HEK293 (cell line): ENCODE measurements at regions not wholly inside any gene's neighbourhood (a gene's known extent, or its start where the extent isn't known, plus 50 kb on each side); places are given as distances from the start of the nearest gene placed in this dataset.

Source experiments
- RBAK ChIP-seq: fragments of 450-650 bp; formaldehyde crosslinking; IDR thresholded peaks from 2 replicates; pipeline ENCODE4 v1.5.1; 2016; ENCODE audit warnings: missing biosample characterization, missing genetic modification characterization
- SP7 ChIP-seq: fragments of 450-650 bp; formaldehyde crosslinking; IDR thresholded peaks from 2 replicates; pipeline ENCODE4 v1.5.1; 2016; ENCODE audit warnings: missing biosample characterization, missing genetic modification characterization
- TCF7L2 ChIP-seq: IDR thresholded peaks from 2 replicates; pipeline ENCODE4 v1.6.1; 2011; ENCODE audit warnings: low read depth, mild to moderate bottlenecking, inconsistent platforms, low read length, moderate library complexity, borderline replicate concordance
- ZBTB8A ChIP-seq: fragments of 450-650 bp; formaldehyde crosslinking; IDR thresholded peaks from 2 replicates; pipeline ENCODE4 v1.5.1; 2016; ENCODE audit warnings: missing biosample characterization, missing genetic modification characterization
- ZFP3 ChIP-seq: fragments of 450-650 bp; formaldehyde crosslinking; IDR thresholded peaks from 2 replicates; pipeline ENCODE4 v1.5.1; 2016; ENCODE audit warnings: low read depth, missing biosample characterization, missing genetic modification characterization
- ZNF169 ChIP-seq: fragments of 450-650 bp; formaldehyde crosslinking; IDR thresholded peaks from 2 replicates; pipeline ENCODE4 v1.5.1; 2016; ENCODE audit warnings: missing biosample characterization, missing genetic modification characterization
- ZNF335 ChIP-seq: fragments of 450-650 bp; formaldehyde crosslinking; conservative IDR thresholded peaks from 2 replicates; pipeline ENCODE4 v1.5.1; 2016; ENCODE audit warnings: missing biosample characterization, missing genetic modification characterization
- ZNF558 ChIP-seq: fragments of 450-650 bp; formaldehyde crosslinking; IDR thresholded peaks from 2 replicates; pipeline ENCODE4 v1.5.1; 2016; ENCODE audit warnings: missing biosample characterization, missing genetic modification characterization
- ZNF600 ChIP-seq: fragments of 450-650 bp; formaldehyde crosslinking; IDR thresholded peaks from 2 replicates; pipeline ENCODE4 v1.5.1; 2016; ENCODE audit warnings: missing biosample characterization, missing genetic modification characterization
- ZNF76 ChIP-seq: fragments of 450-650 bp; formaldehyde crosslinking; IDR thresholded peaks from 2 replicates; pipeline ENCODE4; 2016; ENCODE audit warnings: low read depth, missing biosample characterization, missing genetic modification characterization, borderline replicate concordance
- ZNF776 ChIP-seq: fragments of 450-650 bp; formaldehyde crosslinking; IDR thresholded peaks from 2 replicates; pipeline ENCODE4 v1.5.0; 2017; ENCODE audit warnings: missing biosample characterization, missing genetic modification characterization, borderline replicate concordance
- TF ChIP-seq, protein P1 (sequence below): fragments of 450-650 bp; formaldehyde crosslinking; IDR thresholded peaks from 2 replicates; pipeline ENCODE4 v1.5.1; 2016; ENCODE audit warnings: missing biosample characterization, missing genetic modification characterization
- TF ChIP-seq, protein P2 (sequence below): fragments of 450-650 bp; formaldehyde crosslinking; conservative IDR thresholded peaks from 2 replicates; pipeline ENCODE4 v1.5.1; 2016; ENCODE audit warnings: low read depth, missing biosample characterization, missing genetic modification characterization
- TF ChIP-seq, protein P3 (sequence below): fragments of 450-650 bp; formaldehyde crosslinking; IDR thresholded peaks from 2 replicates; pipeline ENCODE4 v1.5.1; 2016; ENCODE audit warnings: missing biosample characterization, missing genetic modification characterization

DNA sequence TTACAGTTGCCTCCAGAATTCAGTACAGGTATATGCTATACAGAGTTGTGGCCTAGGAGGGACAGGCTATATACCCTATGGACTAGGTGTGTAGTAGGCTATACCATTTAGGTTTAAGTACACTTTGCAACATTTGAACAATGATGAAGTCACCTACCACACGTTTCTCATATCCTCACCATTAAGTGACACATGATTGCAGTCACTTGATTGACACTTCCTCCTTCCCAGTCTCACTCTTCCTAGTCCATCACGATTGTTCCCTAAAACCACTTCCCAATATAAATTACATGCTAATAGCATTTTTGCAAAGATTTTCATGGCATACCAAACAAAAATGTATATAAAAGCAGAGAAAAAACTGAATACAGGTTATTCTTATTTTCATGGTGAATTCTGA lies 312.2 kb downstream of the EPB41L4A start:
- TF ChIP-seq RBAK (tag by site-specific recombination) (no peak), ZNF600 (tag by site-specific recombination) (no peak), TCF7L2 (no peak), ZNF558 (tag by site-specific recombination) (no peak), SP7 (tag by site-specific recombination) (no peak), ZBTB8A (tag by site-specific recombination) (no peak), ZNF776 (no peak), ZFP3 (no peak), ZNF169 (no peak), ZNF335 (no peak), ZNF76 (tag by site-specific recombination) (no peak)
- TF ChIP-seq, protein P1, sequence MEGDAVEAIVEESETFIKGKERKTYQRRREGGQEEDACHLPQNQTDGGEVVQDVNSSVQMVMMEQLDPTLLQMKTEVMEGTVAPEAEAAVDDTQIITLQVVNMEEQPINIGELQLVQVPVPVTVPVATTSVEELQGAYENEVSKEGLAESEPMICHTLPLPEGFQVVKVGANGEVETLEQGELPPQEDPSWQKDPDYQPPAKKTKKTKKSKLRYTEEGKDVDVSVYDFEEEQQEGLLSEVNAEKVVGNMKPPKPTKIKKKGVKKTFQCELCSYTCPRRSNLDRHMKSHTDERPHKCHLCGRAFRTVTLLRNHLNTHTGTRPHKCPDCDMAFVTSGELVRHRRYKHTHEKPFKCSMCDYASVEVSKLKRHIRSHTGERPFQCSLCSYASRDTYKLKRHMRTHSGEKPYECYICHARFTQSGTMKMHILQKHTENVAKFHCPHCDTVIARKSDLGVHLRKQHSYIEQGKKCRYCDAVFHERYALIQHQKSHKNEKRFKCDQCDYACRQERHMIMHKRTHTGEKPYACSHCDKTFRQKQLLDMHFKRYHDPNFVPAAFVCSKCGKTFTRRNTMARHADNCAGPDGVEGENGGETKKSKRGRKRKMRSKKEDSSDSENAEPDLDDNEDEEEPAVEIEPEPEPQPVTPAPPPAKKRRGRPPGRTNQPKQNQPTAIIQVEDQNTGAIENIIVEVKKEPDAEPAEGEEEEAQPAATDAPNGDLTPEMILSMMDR, result no peak
- TF ChIP-seq, protein P2, sequence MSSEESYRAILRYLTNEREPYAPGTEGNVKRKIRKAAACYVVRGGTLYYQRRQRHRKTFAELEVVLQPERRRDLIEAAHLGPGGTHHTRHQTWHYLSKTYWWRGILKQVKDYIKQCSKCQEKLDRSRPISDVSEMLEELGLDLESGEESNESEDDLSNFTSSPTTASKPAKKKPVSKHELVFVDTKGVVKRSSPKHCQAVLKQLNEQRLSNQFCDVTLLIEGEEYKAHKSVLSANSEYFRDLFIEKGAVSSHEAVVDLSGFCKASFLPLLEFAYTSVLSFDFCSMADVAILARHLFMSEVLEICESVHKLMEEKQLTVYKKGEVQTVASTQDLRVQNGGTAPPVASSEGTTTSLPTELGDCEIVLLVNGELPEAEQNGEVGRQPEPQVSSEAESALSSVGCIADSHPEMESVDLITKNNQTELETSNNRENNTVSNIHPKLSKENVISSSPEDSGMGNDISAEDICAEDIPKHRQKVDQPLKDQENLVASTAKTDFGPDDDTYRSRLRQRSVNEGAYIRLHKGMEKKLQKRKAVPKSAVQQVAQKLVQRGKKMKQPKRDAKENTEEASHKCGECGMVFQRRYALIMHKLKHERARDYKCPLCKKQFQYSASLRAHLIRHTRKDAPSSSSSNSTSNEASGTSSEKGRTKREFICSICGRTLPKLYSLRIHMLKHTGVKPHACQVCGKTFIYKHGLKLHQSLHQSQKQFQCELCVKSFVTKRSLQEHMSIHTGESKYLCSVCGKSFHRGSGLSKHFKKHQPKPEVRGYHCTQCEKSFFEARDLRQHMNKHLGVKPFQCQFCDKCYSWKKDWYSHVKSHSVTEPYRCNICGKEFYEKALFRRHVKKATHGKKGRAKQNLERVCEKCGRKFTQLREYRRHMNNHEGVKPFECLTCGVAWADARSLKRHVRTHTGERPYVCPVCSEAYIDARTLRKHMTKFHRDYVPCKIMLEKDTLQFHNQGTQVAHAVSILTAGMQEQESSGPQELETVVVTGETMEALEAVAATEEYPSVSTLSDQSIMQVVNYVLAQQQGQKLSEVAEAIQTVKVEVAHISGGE (tag by site-specific recombination), result no peak
- TF ChIP-seq, protein P3, sequence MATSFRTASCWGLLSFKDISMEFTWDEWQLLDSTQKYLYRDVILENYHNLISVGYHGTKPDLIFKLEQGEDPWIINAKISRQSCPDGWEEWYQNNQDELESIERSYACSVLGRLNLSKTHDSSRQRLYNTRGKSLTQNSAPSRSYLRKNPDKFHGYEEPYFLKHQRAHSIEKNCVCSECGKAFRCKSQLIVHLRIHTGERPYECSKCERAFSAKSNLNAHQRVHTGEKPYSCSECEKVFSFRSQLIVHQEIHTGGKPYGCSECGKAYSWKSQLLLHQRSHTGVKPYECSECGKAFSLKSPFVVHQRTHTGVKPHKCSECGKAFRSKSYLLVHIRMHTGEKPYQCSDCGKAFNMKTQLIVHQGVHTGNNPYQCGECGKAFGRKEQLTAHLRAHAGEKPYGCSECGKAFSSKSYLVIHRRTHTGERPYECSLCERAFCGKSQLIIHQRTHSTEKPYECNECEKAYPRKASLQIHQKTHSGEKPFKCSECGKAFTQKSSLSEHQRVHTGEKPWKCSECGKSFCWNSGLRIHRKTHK (tag by site-specific recombination), result no peak
